ENCODE measurements at regions not wholly inside any gene's neighbourhood (a gene's known extent, or its start where the extent isn't known, plus 50 kb on each side); places are given as distances from the start of the nearest gene placed in this dataset.

- no peak for DNase-seq (ENCODE audit: low read depth)
- no peak overlapping the region for H3K4me3 ChIP-seq (ENCODE audit: low read depth, low read length)
- TF ChIP-seq CTCF (IDR thresholded peaks at IDR 0.05; ENCODE audit: insufficient read depth, low read length, poor library complexity, severe bottlenecking): no peak
- H3K36me3 ChIP-seq (ENCODE audit: control insufficient read depth, insufficient read depth, low read length): no peaks in the 10 kb centered on the region
- no peaks in the 10 kb centered on the region for H3K27me3 ChIP-seq (ENCODE audit: control insufficient read depth, insufficient read depth, low read length)
These were observed 569.8 kb upstream of the NRXN1 start for GRCh38 chr2:51601706-51602105.

- no peaks in the 10 kb centered on the region for H3K27me3 ChIP-seq (ENCODE audit: control insufficient read depth, insufficient read depth, low read length)
- no peak for TF ChIP-seq CTCF (IDR thresholded peaks at IDR 0.05; ENCODE audit: insufficient read depth, low read length, poor library complexity, severe bottlenecking)
- no peak for DNase-seq (ENCODE audit: low read depth)
- no peaks in the 10 kb centered on the region for H3K36me3 ChIP-seq (ENCODE audit: control insufficient read depth, insufficient read depth, low read length)
- no peak overlapping the region for H3K4me3 ChIP-seq (ENCODE audit: low read depth, low read length)
These were observed 565.2 kb upstream of the NRXN1 start for GRCh38 chr2:51597086-51597485.

- no peak for DNase-seq (ENCODE audit: low read depth)
- no peaks in the 10 kb centered on the region for H3K27me3 ChIP-seq (ENCODE audit: control insufficient read depth, insufficient read depth, low read length)
- H3K36me3 ChIP-seq (ENCODE audit: control insufficient read depth, insufficient read depth, low read length): no peaks in the 10 kb centered on the region
- H3K4me3 ChIP-seq (ENCODE audit: low read depth, low read length): no peak overlapping the region
- no peak for TF ChIP-seq CTCF (IDR thresholded peaks at IDR 0.05; ENCODE audit: insufficient read depth, low read length, poor library complexity, severe bottlenecking)
These were observed 563.9 kb upstream of the NRXN1 start for GRCh38 chr2:51595836-51596235.

- Histone ChIP-seq H3K36me3 (ENCODE audit: control insufficient read depth, insufficient read depth, low read length) (no peaks in the 10 kb centered on the region), H3K27me3 (ENCODE audit: control insufficient read depth, insufficient read depth, low read length) (no peaks in the 10 kb centered on the region), H3K4me3 (ENCODE audit: low read depth, low read length) (no peak overlapping the region)
- no peak for TF ChIP-seq CTCF (IDR thresholded peaks at IDR 0.05; ENCODE audit: insufficient read depth, low read length, poor library complexity, severe bottlenecking)
- no peak for DNase-seq (ENCODE audit: low read depth)
These were observed 549.8 kb upstream of the NRXN1 start for GRCh38 chr2:51581636-51582267.

- no peak overlapping the region for H3K4me3 ChIP-seq (ENCODE audit: low read depth, low read length)
- DNase-seq (ENCODE audit: low read depth): no peak
- H3K27me3 ChIP-seq (ENCODE audit: control insufficient read depth, insufficient read depth, low read length): no peaks in the 10 kb centered on the region
- H3K36me3 ChIP-seq (ENCODE audit: control insufficient read depth, insufficient read depth, low read length): no peaks in the 10 kb centered on the region
- TF ChIP-seq CTCF (IDR thresholded peaks at IDR 0.05; ENCODE audit: insufficient read depth, low read length, poor library complexity, severe bottlenecking): no peak
These were observed 547.5 kb upstream of the NRXN1 start for GRCh38 chr2:51579412-51579811.

- TF ChIP-seq CTCF (IDR thresholded peaks at IDR 0.05; ENCODE audit: insufficient read depth, low read length, poor library complexity, severe bottlenecking): no peak
- no peaks in the 10 kb centered on the region for H3K27me3 ChIP-seq (ENCODE audit: control insufficient read depth, insufficient read depth, low read length)
- no peak overlapping the region for H3K4me3 ChIP-seq (ENCODE audit: low read depth, low read length)
- DNase-seq (ENCODE audit: low read depth): no peak
- H3K36me3 ChIP-seq (ENCODE audit: control insufficient read depth, insufficient read depth, low read length): no peaks in the 10 kb centered on the region
These were observed 543.2 kb upstream of the NRXN1 start for GRCh38 chr2:51575181-51575580.
